SK-N-SH (cell line): ENCODE measurements at regions not wholly inside any gene's neighbourhood (a gene's known extent, or its start where the extent isn't known, plus 50 kb on each side); places are given as distances from the start of the nearest gene placed in this dataset.

ENCODE experiments used
- POLR2AphosphoS5 ChIP-seq: IDR thresholded peaks from 2 replicates; pipeline ENCODE4 v1.6.1; 2012; ENCODE audit warnings: low read depth, low read length
- RCOR1 ChIP-seq: fragments of 150-350 bp; IDR thresholded peaks from 2 replicates; pipeline ENCODE4 v1.6.1; 2017; ENCODE audit warnings: antibody characterized with exemption, low read length
- TF ChIP-seq, protein P1 (sequence below): fragments of 200-600 bp; sonication (generic); IDR thresholded peaks from 2 replicates; pipeline ENCODE4 v1.6.1; 2017; ENCODE audit warnings: antibody characterized with exemption, mild to moderate bottlenecking, moderate library complexity
- TF ChIP-seq, protein P2 (sequence below): fragments of 150-350 bp; IDR thresholded peaks from 2 replicates; pipeline ENCODE4 v1.6.1; 2016; ENCODE audit warnings: mild to moderate bottlenecking, low read depth, low read length

DNA sequence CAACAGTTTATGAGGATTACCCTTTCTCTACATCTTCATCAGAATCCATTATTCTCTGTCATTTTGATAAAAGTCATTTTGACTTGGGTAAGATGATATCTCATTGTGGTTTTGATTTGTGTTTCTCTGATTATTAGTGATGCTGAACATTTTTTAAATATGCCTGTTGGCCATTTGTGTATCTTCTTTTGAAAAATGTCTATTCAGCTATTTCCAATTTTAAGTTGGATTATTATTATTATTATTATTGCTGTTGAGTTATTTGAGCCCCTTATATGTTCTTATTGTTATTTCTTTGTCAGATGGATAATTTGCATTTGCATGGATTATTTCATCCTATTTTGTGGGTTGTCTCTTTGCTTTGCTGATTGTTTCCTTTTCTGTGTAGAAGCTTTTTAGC is 421.2 kb upstream of the LMCD1 start:
- TF ChIP-seq, protein P1, sequence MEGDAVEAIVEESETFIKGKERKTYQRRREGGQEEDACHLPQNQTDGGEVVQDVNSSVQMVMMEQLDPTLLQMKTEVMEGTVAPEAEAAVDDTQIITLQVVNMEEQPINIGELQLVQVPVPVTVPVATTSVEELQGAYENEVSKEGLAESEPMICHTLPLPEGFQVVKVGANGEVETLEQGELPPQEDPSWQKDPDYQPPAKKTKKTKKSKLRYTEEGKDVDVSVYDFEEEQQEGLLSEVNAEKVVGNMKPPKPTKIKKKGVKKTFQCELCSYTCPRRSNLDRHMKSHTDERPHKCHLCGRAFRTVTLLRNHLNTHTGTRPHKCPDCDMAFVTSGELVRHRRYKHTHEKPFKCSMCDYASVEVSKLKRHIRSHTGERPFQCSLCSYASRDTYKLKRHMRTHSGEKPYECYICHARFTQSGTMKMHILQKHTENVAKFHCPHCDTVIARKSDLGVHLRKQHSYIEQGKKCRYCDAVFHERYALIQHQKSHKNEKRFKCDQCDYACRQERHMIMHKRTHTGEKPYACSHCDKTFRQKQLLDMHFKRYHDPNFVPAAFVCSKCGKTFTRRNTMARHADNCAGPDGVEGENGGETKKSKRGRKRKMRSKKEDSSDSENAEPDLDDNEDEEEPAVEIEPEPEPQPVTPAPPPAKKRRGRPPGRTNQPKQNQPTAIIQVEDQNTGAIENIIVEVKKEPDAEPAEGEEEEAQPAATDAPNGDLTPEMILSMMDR = no peak
- TF ChIP-seq, protein P2, sequence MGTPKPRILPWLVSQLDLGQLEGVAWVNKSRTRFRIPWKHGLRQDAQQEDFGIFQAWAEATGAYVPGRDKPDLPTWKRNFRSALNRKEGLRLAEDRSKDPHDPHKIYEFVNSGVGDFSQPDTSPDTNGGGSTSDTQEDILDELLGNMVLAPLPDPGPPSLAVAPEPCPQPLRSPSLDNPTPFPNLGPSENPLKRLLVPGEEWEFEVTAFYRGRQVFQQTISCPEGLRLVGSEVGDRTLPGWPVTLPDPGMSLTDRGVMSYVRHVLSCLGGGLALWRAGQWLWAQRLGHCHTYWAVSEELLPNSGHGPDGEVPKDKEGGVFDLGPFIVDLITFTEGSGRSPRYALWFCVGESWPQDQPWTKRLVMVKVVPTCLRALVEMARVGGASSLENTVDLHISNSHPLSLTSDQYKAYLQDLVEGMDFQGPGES = no peak
- TF ChIP-seq RCOR1 (no peak), POLR2AphosphoS5 (no peak)
